ENCODE measurements at regions not wholly inside any gene's neighbourhood (a gene's known extent, or its start where the extent isn't known, plus 50 kb on each side); places are given as distances from the start of the nearest gene placed in this dataset.

GRCh38 chr17:83182620-83183101, 103.3 kb downstream of the METRNL start (continued):
- TF ChIP-seq MXI1 (IDR thresholded peaks at IDR 0.05; ENCODE audit: low read depth, low read length) (no peak), ATF2 (IDR thresholded peaks at IDR 0.05; ENCODE audit: low read length) (no peak), ETV6 (conservative IDR thresholded peaks at IDR 0.05 in 1 of 2, IDR thresholded peaks at IDR 0.05 in 1 of 2; ENCODE audit: borderline replicate concordance in 1 of 2, low read depth in 1 of 2) (no peak)

GRCh38 chr17:83183145-83183948, 103.9 kb downstream of the METRNL start:
- Histone ChIP-seq H3K79me2 (ENCODE audit: control insufficient read depth, insufficient read depth, low read length) (no peaks in the 10 kb centered on the region), H3K27ac (ENCODE audit: control insufficient read depth, insufficient read depth) (no peak overlapping the region), H3K27me3 (replicated peaks in 1 of 2; ENCODE audit: control insufficient read depth in 2 of 2, insufficient read depth in 2 of 2, low read length in 1 of 2) (no peaks in the 10 kb centered on the region), H3K9me3 (replicated peaks; ENCODE audit: control insufficient read depth, insufficient read depth, low read length) (peaks cover 3% of the 10 kb centered on the region; the same call in 2 of the 3 replicates), H3K4me1 (ENCODE audit: control insufficient read depth, insufficient read depth, low read length) (no peaks in the 10 kb centered on the region), H3K4me2 (ENCODE audit: control insufficient read depth, insufficient read depth) (no peak overlapping the region), H3K9ac (ENCODE audit: control insufficient read depth, insufficient read depth, low read length) (no peak overlapping the region), H2AFZ (ENCODE audit: control insufficient read depth, low read depth, low read length) (no peak overlapping the region), H3K36me3 (ENCODE audit: control insufficient read depth in 2 of 2, insufficient read depth in 2 of 2, low read length in 1 of 2) (no peaks in the 10 kb centered on the region), H4K20me1 (ENCODE audit: control insufficient read depth, insufficient read depth) (peaks cover 2% of the 10 kb centered on the region; the same call in 1 of the 2 replicates), H3K4me3 (no peak overlapping the region)
- intact Hi-C loops (cut with micrococcal nuclease; ENCODE audit: unreplicated experiment): no loop called here
- no TSS peak for BruUV-seq (replicated peaks)
- in situ Hi-C loops (cut with MboI): no loop called here
- 69% methylated on average over 28 of the region's 28 CpGs for WGBS (ENCODE audit: insufficient coverage, insufficient replicate concordance, low lambda C conversion rate, missing lambda C conversion rate)
- POLR2A ChIA-PET: no interaction called here
- DNase-seq (ENCODE audit: low read depth, low spot score) (no peak), ATAC-seq (no peak), FAIRE-seq (no peak)
- RAD21 ChIA-PET (ENCODE audit: unreplicated experiment): no interaction called here
- SMC1A ChIA-PET (ENCODE audit: uncharacterized antibody, unreplicated experiment): no interaction called here
- TF ChIP-seq SIX5 (IDR thresholded peaks at IDR 0.05; ENCODE audit: low read depth, low read length, severe bottlenecking): no peak
- TF ChIP-seq RELA (IDR thresholded peaks at IDR 0.05; ENCODE audit: borderline replicate concordance, partially characterized antibody): no peak
- TF ChIP-seq ZSCAN29 (IDR thresholded peaks at IDR 0.05): no peak
- no peak for TF ChIP-seq PBX3 (IDR thresholded peaks at IDR 0.05; ENCODE audit: insufficient replicate concordance, low read depth, low read length)
- no peak for TF ChIP-seq ASH2L (IDR thresholded peaks at IDR 0.05; ENCODE audit: borderline replicate concordance, low read depth)
- no peak for TF ChIP-seq TCF7 (IDR thresholded peaks at IDR 0.05; ENCODE audit: borderline replicate concordance)
- no peak for TF ChIP-seq NFYA (IDR thresholded peaks at IDR 0.05; ENCODE audit: borderline replicate concordance, low read depth, low read length)
- CTCF ChIA-PET: no interaction called here

Data from GM12878 (cell line).